22Rv1 (cell line): ENCODE measurements at regions not wholly inside any gene's neighbourhood (a gene's known extent, or its start where the extent isn't known, plus 50 kb on each side); places are given as distances from the start of the nearest gene placed in this dataset.

Source experiments
- ZFX ChIP-seq: fragments of 450-650 bp; IDR thresholded peaks from 2 replicates; pipeline ENCODE4 v1.6.1; 2017; ENCODE audit warnings: antibody characterized with exemption, borderline replicate concordance
- TF ChIP-seq, protein P1 (sequence below): fragments of 450-650 bp; IDR thresholded peaks from 2 replicates; pipeline ENCODE4 v1.5.1; 2017; ENCODE audit warnings: mild to moderate bottlenecking

DNA sequence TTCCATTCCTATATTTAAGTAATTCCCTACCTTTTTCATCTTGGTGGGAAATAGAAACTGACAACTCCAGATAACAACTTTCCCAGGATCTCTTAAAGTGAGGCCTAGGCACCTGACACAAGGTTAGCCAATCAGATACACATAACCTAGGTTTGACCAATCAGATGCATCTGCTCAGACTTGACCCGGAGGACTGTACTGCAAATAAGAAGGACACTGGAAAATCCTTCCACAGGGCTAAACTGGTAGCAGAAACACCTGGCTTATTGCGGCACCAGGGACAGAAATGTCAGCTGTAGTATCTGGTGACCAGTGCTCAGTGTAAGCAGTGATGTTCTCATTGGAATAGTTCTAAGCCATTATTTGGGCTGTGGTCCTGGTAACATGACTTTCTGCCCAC is 204.5 kb upstream of the SLCO3A1 start:
- TF ChIP-seq, protein P1, sequence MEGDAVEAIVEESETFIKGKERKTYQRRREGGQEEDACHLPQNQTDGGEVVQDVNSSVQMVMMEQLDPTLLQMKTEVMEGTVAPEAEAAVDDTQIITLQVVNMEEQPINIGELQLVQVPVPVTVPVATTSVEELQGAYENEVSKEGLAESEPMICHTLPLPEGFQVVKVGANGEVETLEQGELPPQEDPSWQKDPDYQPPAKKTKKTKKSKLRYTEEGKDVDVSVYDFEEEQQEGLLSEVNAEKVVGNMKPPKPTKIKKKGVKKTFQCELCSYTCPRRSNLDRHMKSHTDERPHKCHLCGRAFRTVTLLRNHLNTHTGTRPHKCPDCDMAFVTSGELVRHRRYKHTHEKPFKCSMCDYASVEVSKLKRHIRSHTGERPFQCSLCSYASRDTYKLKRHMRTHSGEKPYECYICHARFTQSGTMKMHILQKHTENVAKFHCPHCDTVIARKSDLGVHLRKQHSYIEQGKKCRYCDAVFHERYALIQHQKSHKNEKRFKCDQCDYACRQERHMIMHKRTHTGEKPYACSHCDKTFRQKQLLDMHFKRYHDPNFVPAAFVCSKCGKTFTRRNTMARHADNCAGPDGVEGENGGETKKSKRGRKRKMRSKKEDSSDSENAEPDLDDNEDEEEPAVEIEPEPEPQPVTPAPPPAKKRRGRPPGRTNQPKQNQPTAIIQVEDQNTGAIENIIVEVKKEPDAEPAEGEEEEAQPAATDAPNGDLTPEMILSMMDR = no peak
- no peak for TF ChIP-seq ZFX
